HEK293T (cell line): ENCODE measurements at regions not wholly inside any gene's neighbourhood (a gene's known extent, or its start where the extent isn't known, plus 50 kb on each side); places are given as distances from the start of the nearest gene placed in this dataset.

ENCODE experiments used
- CTCF ChIA-PET: fragments of 350-600 bp; formaldehyde crosslinking; extraction: SDS; loops from one replicate; lab custom pipeline; 2021; ENCODE audit warnings: antibody characterized with exemption, inconsistent platforms; lab: Yijun Ruan, JAX
- POLR2A ChIA-PET: fragments of 350-600 bp; formaldehyde crosslinking; extraction: SDS; loops from one replicate; lab custom pipeline; 2020; ENCODE audit warnings: antibody characterized with exemption, inconsistent platforms; lab: Yijun Ruan, JAX
- DNase-seq: peaks from one replicate; pipeline ENCODE4 v3.0.0; 2012; ENCODE audit warnings: mixed read lengths; ENCODE audit errors: extremely low spot score
- ARNT ChIP-seq: fragments of 450-650 bp; IDR thresholded peaks from 2 replicates; pipeline ENCODE4 v1.6.1; 2017; ENCODE audit warnings: mild to moderate bottlenecking
- BHLHE40 ChIP-seq: fragments of 450-650 bp; IDR thresholded peaks from 2 replicates; pipeline ENCODE4 v1.6.1; 2016; ENCODE audit warnings: mild to moderate bottlenecking, moderate library complexity, borderline replicate concordance
- CTBP1 ChIP-seq: fragments of 450-650 bp; IDR thresholded peaks from 2 replicates; pipeline ENCODE4 v1.6.1; 2016; ENCODE audit warnings: borderline replicate concordance
- ELF4 ChIP-seq: fragments of 450-650 bp; IDR thresholded peaks from 2 replicates; pipeline ENCODE4 v1.6.1; 2017; ENCODE audit warnings: antibody characterized with exemption
- FOXK2 ChIP-seq: fragments of 450-650 bp; IDR thresholded peaks from 2 replicates; pipeline ENCODE4 v1.6.1; 2016; ENCODE audit warnings: mild to moderate bottlenecking
- FOXM1 ChIP-seq: fragments of 450-650 bp; IDR thresholded peaks from 2 replicates; pipeline ENCODE4 v1.6.1; 2017; ENCODE audit warnings: mild to moderate bottlenecking, borderline replicate concordance
- HDGF ChIP-seq: fragments of 450-650 bp; IDR thresholded peaks from 2 replicates; pipeline ENCODE4 v1.6.1; 2017; ENCODE audit warnings: antibody characterized with exemption, borderline replicate concordance
- L3MBTL2 ChIP-seq: fragments of 450-650 bp; conservative IDR thresholded peaks from 2 replicates; pipeline ENCODE4 v1.6.1; 2016; ENCODE audit warnings: mild to moderate bottlenecking
- LEF1 ChIP-seq: fragments of 450-650 bp; IDR thresholded peaks from 2 replicates; pipeline ENCODE4 v1.6.1; 2017; ENCODE audit warnings: mild to moderate bottlenecking, borderline replicate concordance
- NFRKB ChIP-seq: fragments of 450-650 bp; IDR thresholded peaks from 2 replicates; pipeline ENCODE4 v1.6.1; 2016; ENCODE audit warnings: mild to moderate bottlenecking, moderate library complexity
- PKNOX1 ChIP-seq: fragments of 450-650 bp; IDR thresholded peaks from 2 replicates; pipeline ENCODE4 v1.6.1; 2016
- SP1 ChIP-seq: fragments of 450-650 bp; IDR thresholded peaks from 2 replicates; pipeline ENCODE4 v1.6.1; 2017
- SUZ12 ChIP-seq: fragments of 450-650 bp; IDR thresholded peaks from 2 replicates; pipeline ENCODE4 v1.6.1; 2016; ENCODE audit warnings: mild to moderate bottlenecking
- ZNF384 ChIP-seq: fragments of 450-650 bp; IDR thresholded peaks from 2 replicates; pipeline ENCODE4 v1.6.1; 2016

- ChIA-PET CTCF (no interaction called here), POLR2A (no interaction called here)
- no peak for DNase-seq
- no peak for TF ChIP-seq BHLHE40
- no peak for TF ChIP-seq SP1
- TF ChIP-seq L3MBTL2: no peak
- no peak for TF ChIP-seq PKNOX1
- no peak for TF ChIP-seq ELF4
Measured at GRCh38 chr2:234548695-234549420, 52.0 kb upstream of the ARL4C start.

GRCh38 chr2:234546770-234547169 is 49.9 kb upstream of the ARL4C start:
- ChIA-PET POLR2A (no interaction called here), CTCF (interaction anchor here (0.6 to 1.6 kb wide), 2 partner anchors 552 to 570 kb away, joined by 3 to 6 read pairs; no protein-coding TSS in a partner anchor)
- no peak for DNase-seq
- TF ChIP-seq FOXM1: no peak
- no peak for TF ChIP-seq ELF4
- TF ChIP-seq PKNOX1: no peak
- TF ChIP-seq CTBP1: no peak
- TF ChIP-seq HDGF: no peak
- no peak for TF ChIP-seq FOXK2
- TF ChIP-seq ARNT: no peak
- TF ChIP-seq ZNF384: no peak
- TF ChIP-seq LEF1: no peak
- TF ChIP-seq NFRKB: no peak
- no peak for TF ChIP-seq SUZ12
